ENCODE measurements at regions not wholly inside any gene's neighbourhood (a gene's known extent, or its start where the extent isn't known, plus 50 kb on each side); places are given as distances from the start of the nearest gene placed in this dataset.

- TF ChIP-seq BHLHE40 (IDR thresholded peaks at IDR 0.05; ENCODE audit: low read depth, low read length) (no peak), CTCF (conservative IDR thresholded peaks at IDR 0.05; ENCODE audit: low read depth, low read length) (no peak), FOS (IDR thresholded peaks at IDR 0.05; ENCODE audit: low read depth, low read length) (no peak), USF2 (IDR thresholded peaks at IDR 0.05; ENCODE audit: low read depth, low read length) (no peak), POLR2A (IDR thresholded peaks at IDR 0.05; ENCODE audit: low read depth, low read length) (no peak), RCOR1 (IDR thresholded peaks at IDR 0.05; ENCODE audit: insufficient replicate concordance, low read length) (no peak)
Observed at GRCh38 chr6:120576061-120576460, 758.2 kb downstream of the TBC1D32 start.

Measured in IMR-90 (cell line).